ENCODE measurements at regions not wholly inside any gene's neighbourhood (a gene's known extent, or its start where the extent isn't known, plus 50 kb on each side); places are given as distances from the start of the nearest gene placed in this dataset.

DNA sequence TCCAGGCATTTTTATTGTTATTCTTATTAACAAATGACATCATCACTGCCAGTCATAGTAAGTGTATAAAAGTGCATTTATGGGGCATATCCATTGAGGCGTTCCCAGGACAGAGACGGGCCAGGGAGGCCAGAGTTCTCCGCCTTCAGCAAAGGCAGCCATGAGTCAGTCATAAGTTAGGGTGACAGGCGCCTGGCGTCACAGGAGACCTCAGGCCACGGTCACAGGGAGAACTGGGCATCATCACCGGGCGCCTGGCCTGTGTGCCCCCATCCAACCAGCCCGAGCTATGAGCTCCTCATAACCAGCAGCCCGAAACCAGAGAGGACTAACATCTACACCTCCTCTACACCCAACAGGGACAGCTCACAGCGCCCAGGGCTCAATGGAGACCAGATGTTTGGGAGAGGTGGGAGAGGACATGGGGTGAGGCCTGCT is 259.2 kb downstream of the DLL1 start:
- Histone ChIP-seq H3K9ac (replicated peaks in 1 of 4; ENCODE audit: extremely low read depth in 1 of 4, low read depth in 3 of 4, low read length in 3 of 4) (no peak overlapping the region), H4K8ac (ENCODE audit: extremely low read depth, insufficient read depth, low read length) (no peak overlapping the region; the same call in 1 of the 2 replicates), H2BK15ac (ENCODE audit: low read length) (no peak overlapping the region), H3K79me2 (ENCODE audit: control insufficient read depth in 1 of 2, insufficient read depth in 2 of 2, low read length in 2 of 2) (no peaks in the 10 kb centered on the region), H3K4me3 (ENCODE audit: extremely low read depth in 1 of 4, insufficient read depth in 2 of 4, low read depth in 3 of 4, low read length in 4 of 4) (no peak overlapping the region), H3K4ac (replicated peaks; ENCODE audit: insufficient read length, low read depth, low read length) (no peak overlapping the region), H3K56ac (replicated peaks; ENCODE audit: insufficient read length, low read depth, low read length) (no peak overlapping the region), H2BK12ac (ENCODE audit: low read depth, low read length) (no peak overlapping the region), H3K4me2 (ENCODE audit: insufficient read depth in 1 of 2, low read depth in 2 of 2, low read length in 2 of 2) (no peak overlapping the region), H2BK120ac (replicated peaks; ENCODE audit: low read depth, low read length) (no peak overlapping the region), H4K91ac (replicated peaks; ENCODE audit: insufficient read length, low read length) (no peak overlapping the region), H3K23me2 (ENCODE audit: low read depth, low read length) (no peaks in the 10 kb centered on the region), H3K23ac (ENCODE audit: insufficient read length) (no peak overlapping the region), H4K5ac (ENCODE audit: insufficient read length, low read depth, low read length) (no peak overlapping the region), H3K14ac (ENCODE audit: insufficient read length) (no peak overlapping the region), H2BK5ac (ENCODE audit: low read depth, low read length) (no peak overlapping the region), H3K79me1 (ENCODE audit: low read depth, low read length) (no peaks in the 10 kb centered on the region), H2AK5ac (ENCODE audit: low read depth, low read length) (no peak overlapping the region), H3K18ac (ENCODE audit: extremely low read depth, low read length) (no peak overlapping the region), H3K27me3 (replicated peaks in 1 of 4; ENCODE audit: control insufficient read depth in 3 of 4, extremely low read depth in 1 of 4, insufficient read depth in 3 of 4, low read length in 3 of 4) (no peaks in the 10 kb centered on the region), H4K20me1 (replicated peaks in 1 of 2; ENCODE audit: control insufficient read depth in 1 of 2, insufficient read depth in 2 of 2, low read length in 2 of 2) (no peaks in the 10 kb centered on the region), H3K4me1 (replicated peaks in 1 of 4; ENCODE audit: control insufficient read depth in 3 of 4, insufficient read depth in 4 of 4, low read length in 3 of 4) (peaks cover 0 to 7% (median 5%) of the 10 kb centered on the region in 4 experiments; a peak in 5 of 7 replicates), H3K36me3 (ENCODE audit: control insufficient read depth in 2 of 4, insufficient read depth in 4 of 4, low read length in 3 of 4) (no peaks in the 10 kb centered on the region), H2BK20ac (ENCODE audit: low read length) (no peak overlapping the region), H3K27ac (ENCODE audit: low read depth, low read length) (no peak overlapping the region), H3K9me3 (ENCODE audit: insufficient read depth in 2 of 2, low read depth in 1 of 2, low read length in 1 of 2) (peaks cover 0 to 6% of the 10 kb centered on the region in 2 experiments; a peak in 2 of 4 replicates), H2AFZ (ENCODE audit: low read length) (no peak overlapping the region)
- TF ChIP-seq RFX5 (IDR thresholded peaks at IDR 0.05; ENCODE audit: borderline replicate concordance, low read depth, low read length) = no peak
- ChIA-PET POLR2A (ENCODE audit: partially characterized antibody) (no interaction called here), CTCF (ENCODE audit: partially characterized antibody) (no interaction called here)
- no peak for FAIRE-seq
- WGBS, 2 experiments (ENCODE audit: extremely low coverage in 1 of 2, insufficient coverage in 1 of 2, insufficient read length in 1 of 2, insufficient replicate concordance in 2 of 2, low coverage in 1 of 2, low lambda C conversion rate in 2 of 2, missing lambda C conversion rate in 1 of 2) = 83% methylated on average over 11 of the region's 11 CpGs; no CpG with 5 or more reads in 1 of the 2 experiments
- DNase-seq (ENCODE audit: low read depth in 1 of 2, low spot score in 2 of 2) = no peak

All from H1 (cell line).